ENCODE measurements at regions not wholly inside any gene's neighbourhood (a gene's known extent, or its start where the extent isn't known, plus 50 kb on each side); places are given as distances from the start of the nearest gene placed in this dataset.

DNA sequence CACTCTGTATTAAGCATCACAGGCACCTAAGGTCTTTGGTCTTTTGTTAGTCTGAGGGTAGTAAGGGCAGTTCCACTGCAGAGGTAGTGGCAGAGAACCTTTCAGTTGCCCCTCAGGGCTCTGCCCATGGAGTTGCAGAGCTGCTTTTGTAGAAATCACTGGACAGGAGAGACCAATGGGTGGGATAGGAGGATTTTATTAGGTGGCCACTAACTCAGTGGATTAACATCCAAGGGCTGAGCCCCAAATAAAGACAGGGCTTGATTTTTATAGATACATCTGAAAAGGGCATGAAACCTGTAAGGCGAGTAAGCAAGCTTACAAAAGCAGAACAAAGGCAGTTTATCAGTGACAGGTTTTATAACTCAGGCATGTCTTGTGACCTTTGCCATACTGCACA, 1035.4 kb downstream of the SH3BGRL start:
- Mint-ChIP-seq H3K27ac (no peak overlapping the region), H3K36me3 (ENCODE audit: low read depth) (no peaks in the 10 kb centered on the region), H3K4me1 (ENCODE audit: low read depth) (no peaks in the 10 kb centered on the region), H3K9me3 (peaks cover 17% of the 10 kb centered on the region), H3K27me3 (ENCODE audit: low read depth) (no peaks in the 10 kb centered on the region), H3K4me3 (no peak overlapping the region)
- intact Hi-C loops (cut with micrococcal nuclease) = no loop called here
- DNase-seq = no peak
- CTCF ChIA-PET = no interaction called here
